ENCODE measurements at regions not wholly inside any gene's neighbourhood (a gene's known extent, or its start where the extent isn't known, plus 50 kb on each side); places are given as distances from the start of the nearest gene placed in this dataset.
"Not testable (repeated sequence)": the region's sequence is repeated elsewhere in the genome, so short reads cannot be mapped to it uniquely, and the experiment has no call there.

- no peak overlapping the region for H3K4me3 ChIP-seq (ENCODE audit: low read depth, low read length)
These were observed 69.8 kb upstream of the INSIG1 start for GRCh38 chr7:155227788-155228458.

GRCh38 chr7:155228459-155228845 is 69.2 kb upstream of the INSIG1 start:
- no peak overlapping the region for H3K4me3 ChIP-seq (ENCODE audit: low read depth, low read length)

GRCh38 chr7:155228894-155229293 is 68.8 kb upstream of the INSIG1 start:
- no peak overlapping the region for H3K4me3 ChIP-seq (ENCODE audit: low read depth, low read length)

GRCh38 chr7:155229548-155230168 is 68.0 kb upstream of the INSIG1 start:
- H3K4me3 ChIP-seq (ENCODE audit: low read depth, low read length): no peak overlapping the region

GRCh38 chr7:155230169-155230593 is 67.5 kb upstream of the INSIG1 start:
- no peak overlapping the region for H3K4me3 ChIP-seq (ENCODE audit: low read depth, low read length)

GRCh38 chr7:155231241-155231800 is 66.4 kb upstream of the INSIG1 start:
- H3K4me3 ChIP-seq (ENCODE audit: low read depth, low read length): no peak overlapping the region

- H3K4me3 ChIP-seq (ENCODE audit: low read depth, low read length): no peak overlapping the region
These were observed 65.7 kb upstream of the INSIG1 start for GRCh38 chr7:155231941-155232340.

GRCh38 chr7:155232911-155233310 is 64.8 kb upstream of the INSIG1 start:
- no peak overlapping the region for H3K4me3 ChIP-seq (ENCODE audit: low read depth, low read length)

GRCh38 chr7:155233311-155234157 is 64.1 kb upstream of the INSIG1 start:
- H3K4me3 ChIP-seq (ENCODE audit: low read depth, low read length): no peak overlapping the region

GRCh38 chr7:155234158-155234492 is 63.6 kb upstream of the INSIG1 start:
- no peak overlapping the region for H3K4me3 ChIP-seq (ENCODE audit: low read depth, low read length)

GRCh38 chr7:155234950-155235789 is 62.5 kb upstream of the INSIG1 start:
- H3K4me3 ChIP-seq (ENCODE audit: low read depth, low read length): no peak overlapping the region

GRCh38 chr7:155236386-155236785 is 61.3 kb upstream of the INSIG1 start:
- H3K4me3 ChIP-seq (ENCODE audit: low read depth, low read length): no peak overlapping the region

GRCh38 chr7:155237297-155237696 is 60.4 kb upstream of the INSIG1 start:
- H3K4me3 ChIP-seq (ENCODE audit: low read depth, low read length): no peak overlapping the region

GRCh38 chr7:155237730-155238129 is 59.9 kb upstream of the INSIG1 start:
- no peak overlapping the region for H3K4me3 ChIP-seq (ENCODE audit: low read depth, low read length)

GRCh38 chr7:155239431-155240087 is 58.1 kb upstream of the INSIG1 start:
- not testable (repeated sequence) for H3K4me3 ChIP-seq (ENCODE audit: low read depth, low read length)

- no peak overlapping the region for H3K4me3 ChIP-seq (ENCODE audit: low read depth, low read length)
These were observed 53.0 kb upstream of the INSIG1 start for GRCh38 chr7:155244675-155245074.

GRCh38 chr7:155247479-155248365 is 50.0 kb upstream of the INSIG1 start:
- no peak overlapping the region for H3K4me3 ChIP-seq (ENCODE audit: low read depth, low read length)

Data from iPS-11a (cell line).